Parathyroid adenoma (tissue), 2 donors: ENCODE measurements at regions not wholly inside any gene's neighbourhood (a gene's known extent, or its start where the extent isn't known, plus 50 kb on each side); places are given as distances from the start of the nearest gene placed in this dataset.
"Not testable (repeated sequence)": the region's sequence is repeated elsewhere in the genome, so short reads cannot be mapped to it uniquely, and the experiment has no call there.

ENCODE experiments used
- H2AFZ ChIP-seq: fragments of 300-600 bp; sonication (generic); one replicate; pipeline ENCODE4 v1.7.0; 2017; ENCODE audit warnings: antibody characterized with exemption, mild to moderate bottlenecking
- H3K27ac ChIP-seq: fragments of 300-600 bp; sonication (generic); one replicate; pipeline ENCODE4 v1.7.0; 2017
- H3K27me3 ChIP-seq: fragments of 300-600 bp; sonication (generic); one replicate; pipeline ENCODE4 v1.7.0; 2017; ENCODE audit warnings: low read length; ENCODE audit not compliant: control insufficient read depth, insufficient read depth
- H3K36me3 ChIP-seq: fragments of 300-600 bp; sonication (generic); one replicate; pipeline ENCODE4 v1.7.0; 2017; ENCODE audit warnings: low read length; ENCODE audit not compliant: control insufficient read depth, insufficient read depth
- H3K4me1 ChIP-seq: fragments of 300-600 bp; sonication (generic); one replicate; pipeline ENCODE4 v1.7.0; 2017; ENCODE audit warnings: control low read depth
- H3K4me2 ChIP-seq: fragments of 300-600 bp; sonication (generic); one replicate; pipeline ENCODE4 v1.7.0; 2017; ENCODE audit warnings: low read length
- H3K4me3 ChIP-seq: fragments of 300-600 bp; sonication (generic); one replicate; pipeline ENCODE4 v1.7.0; 2017; ENCODE audit warnings: low read depth, low read length
- H3K79me2 ChIP-seq: fragments of 300-600 bp; sonication (generic); one replicate; pipeline ENCODE4 v1.7.0; 2017; ENCODE audit warnings: control low read depth
- H3K9ac ChIP-seq: fragments of 300-600 bp; sonication (generic); one replicate; pipeline ENCODE4 v1.7.0; 2017; ENCODE audit warnings: mild to moderate bottlenecking
- H3K9me3 ChIP-seq: fragments of 300-600 bp; sonication (generic); one replicate; pipeline ENCODE4 v1.7.0; 2017; ENCODE audit warnings: low read length; ENCODE audit not compliant: control insufficient read depth
- CTCF ChIP-seq: fragments of 300-600 bp; sonication (generic); IDR thresholded peaks from one replicate; pipeline ENCODE4 v1.7.0; 2017; ENCODE audit warnings: antibody characterized with exemption, mild to moderate bottlenecking
- donor health status: primary hyperparathyroidism.

DNA sequence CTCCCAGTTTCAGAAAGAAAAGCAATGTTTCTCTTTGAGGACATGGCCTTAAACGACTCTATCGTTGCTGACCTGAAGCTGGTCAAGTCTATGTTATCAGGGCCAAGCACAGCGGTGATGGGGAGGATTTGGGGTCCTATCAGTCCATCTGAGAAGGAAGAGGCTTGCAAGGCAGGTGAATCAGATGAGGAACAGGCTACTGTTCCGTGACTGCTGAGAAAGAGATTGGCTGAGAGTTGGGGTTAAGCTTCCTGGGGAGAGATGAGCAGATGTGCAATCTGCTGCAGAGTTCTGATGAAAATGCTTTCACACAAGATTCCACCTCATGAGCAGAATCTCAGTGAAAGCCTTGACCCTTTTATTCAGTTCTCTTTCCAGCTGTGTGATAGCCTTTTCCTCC lies 168.3 kb upstream of the STMND1 start:
- H3K4me3 ChIP-seq = no peak overlapping the region
- H3K36me3 ChIP-seq = no peaks in the 10 kb centered on the region
- H2AFZ ChIP-seq = no peak overlapping the region
- H3K79me2 ChIP-seq = no peaks in the 10 kb centered on the region
- no peak for TF ChIP-seq CTCF
- H3K27me3 ChIP-seq = no peaks in the 10 kb centered on the region
- no peak overlapping the region for H3K9ac ChIP-seq
- H3K4me2 ChIP-seq = no peak overlapping the region
- no peaks in the 10 kb centered on the region for H3K9me3 ChIP-seq
- no peak overlapping the region for H3K27ac ChIP-seq
- H3K4me1 ChIP-seq = no peaks in the 10 kb centered on the region

GRCh38 chr6:16932920-16933319 lies 168.9 kb upstream of the STMND1 start:
- H3K9ac ChIP-seq = no peak overlapping the region
- no peaks in the 10 kb centered on the region for H3K79me2 ChIP-seq
- no peak overlapping the region for H2AFZ ChIP-seq
- H3K9me3 ChIP-seq = no peaks in the 10 kb centered on the region
- no peak overlapping the region for H3K4me2 ChIP-seq
- H3K4me1 ChIP-seq = no peaks in the 10 kb centered on the region
- H3K27ac ChIP-seq = no peak overlapping the region
- no peaks in the 10 kb centered on the region for H3K36me3 ChIP-seq
- TF ChIP-seq CTCF = no peak
- H3K27me3 ChIP-seq = no peaks in the 10 kb centered on the region
- H3K4me3 ChIP-seq = no peak overlapping the region

DNA sequence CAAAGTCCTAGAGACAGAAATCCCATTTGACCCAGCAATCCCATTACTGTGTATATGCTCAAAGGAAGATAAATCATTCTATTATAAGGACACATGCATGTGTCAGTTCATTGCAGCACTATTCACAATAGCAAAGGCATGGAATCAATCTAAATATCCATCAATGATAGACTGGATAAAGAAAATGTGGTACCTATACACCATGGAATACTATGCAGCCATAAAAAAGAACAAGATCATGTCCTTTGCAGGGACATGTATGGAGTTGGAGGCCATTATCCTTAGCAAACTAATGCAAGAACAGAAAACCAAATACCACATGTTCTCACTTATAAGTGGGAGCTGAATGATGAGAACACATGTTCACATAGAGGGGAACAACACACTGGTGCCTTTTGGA lies 169.8 kb upstream of the ATXN1 start:
- H3K36me3 ChIP-seq, H3K79me2 ChIP-seq, H3K27me3 ChIP-seq, H3K27ac ChIP-seq, H3K9ac ChIP-seq, H3K4me2 ChIP-seq, H3K9me3 ChIP-seq, H3K4me3 ChIP-seq, H3K4me1 ChIP-seq, H2AFZ ChIP-seq: not testable (repeated sequence)

DNA sequence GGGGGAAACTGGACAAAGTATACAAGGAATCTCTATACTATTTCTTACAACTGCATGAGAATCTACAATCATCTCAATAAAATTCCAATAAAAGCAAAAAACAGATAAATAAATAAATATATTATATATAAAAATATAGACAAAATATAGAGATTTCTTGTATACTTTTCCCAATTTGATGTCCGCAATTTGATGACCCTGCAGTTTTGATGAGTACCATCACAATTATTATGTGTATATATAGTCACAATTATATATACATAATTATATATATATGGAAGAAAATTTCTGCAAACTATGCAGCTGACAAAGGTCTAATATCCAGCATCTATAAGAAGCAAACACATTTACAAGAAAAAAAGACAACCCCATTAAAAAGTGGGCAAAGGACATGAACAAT lies 169.2 kb upstream of the ATXN1 start:
- Histone ChIP-seq H3K9me3 (no peaks in the 10 kb centered on the region), H2AFZ (no peak overlapping the region), H3K27ac (no peak overlapping the region), H3K36me3 (no peaks in the 10 kb centered on the region), H3K4me1 (no peaks in the 10 kb centered on the region), H3K4me3 (no peak overlapping the region), H3K4me2 (no peak overlapping the region), H3K27me3 (no peaks in the 10 kb centered on the region), H3K79me2 (no peaks in the 10 kb centered on the region), H3K9ac (no peak overlapping the region)
- TF ChIP-seq CTCF = no peak

DNA sequence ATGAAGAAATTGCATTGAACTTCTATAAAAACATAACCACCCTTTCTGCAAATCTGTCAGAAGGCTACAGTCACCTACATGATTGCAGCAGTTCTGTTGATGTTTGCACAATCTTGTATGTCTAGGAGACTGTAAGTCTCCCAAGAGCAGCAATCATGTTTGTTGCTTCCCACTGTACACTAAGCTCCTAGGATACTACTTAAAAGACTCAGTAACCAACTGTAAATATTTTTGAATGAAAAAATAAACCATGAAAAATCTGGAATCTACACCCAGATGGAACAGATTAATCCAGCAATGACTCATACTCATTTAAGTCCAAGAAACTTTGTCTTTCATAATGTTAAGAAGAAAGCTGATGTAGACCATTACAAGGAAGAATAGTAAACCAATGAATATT lies 168.5 kb upstream of the ATXN1 start:
- Histone ChIP-seq H3K4me2 (no peak overlapping the region), H3K27ac (no peak overlapping the region), H3K36me3 (no peaks in the 10 kb centered on the region), H3K9me3 (no peaks in the 10 kb centered on the region), H3K9ac (no peak overlapping the region), H3K27me3 (no peaks in the 10 kb centered on the region), H3K4me3 (no peak overlapping the region), H3K4me1 (no peaks in the 10 kb centered on the region), H3K79me2 (no peaks in the 10 kb centered on the region), H2AFZ (no peak overlapping the region)
- no peak for TF ChIP-seq CTCF
